H9 (cell line): ENCODE measurements at regions not wholly inside any gene's neighbourhood (a gene's known extent, or its start where the extent isn't known, plus 50 kb on each side); places are given as distances from the start of the nearest gene placed in this dataset.

Experiments used
- DNase-seq: peaks from one replicate; pipeline ENCODE4 v3.0.0-alpha.2; 2017
- H2AFZ ChIP-seq: one replicate; pipeline ENCODE4 v1.6.1; 2013; ENCODE audit warnings: mild to moderate bottlenecking, low read length, control low read depth, moderate library complexity
- H2AK5ac ChIP-seq: 2 replicates; pipeline ENCODE4 v1.6.1; 2013; ENCODE audit warnings: low read length, control low read depth, mixed read lengths; ENCODE audit not compliant: insufficient read length
- H2BK120ac ChIP-seq: one replicate; pipeline ENCODE4 v1.6.1; 2013; ENCODE audit warnings: low read depth, mild to moderate bottlenecking, low read length, control low read depth, inconsistent platforms; ENCODE audit not compliant: poor library complexity, severe bottlenecking
- H2BK12ac ChIP-seq: 2 replicates; pipeline ENCODE4 v1.6.1; 2013; ENCODE audit warnings: low read length, control low read depth, mixed read lengths, low read depth; ENCODE audit not compliant: insufficient read length
- H2BK15ac ChIP-seq: 2 replicates; pipeline ENCODE4 v1.6.1; 2013; ENCODE audit warnings: low read depth, low read length, control low read depth
- H2BK20ac ChIP-seq: one replicate; pipeline ENCODE4 v1.6.1; 2013; ENCODE audit warnings: low read depth, mild to moderate bottlenecking, low read length, control low read depth, inconsistent platforms; ENCODE audit not compliant: poor library complexity, severe bottlenecking
- H2BK5ac ChIP-seq: 2 replicates; pipeline ENCODE4 v1.6.1; 2013; ENCODE audit warnings: low read length, control low read depth, mixed read lengths; ENCODE audit not compliant: insufficient read length
- H3K14ac ChIP-seq: 2 replicates; pipeline ENCODE4 v1.6.1; 2013; ENCODE audit warnings: low read length, control low read depth; ENCODE audit not compliant: insufficient read depth
- H3K18ac ChIP-seq: 2 replicates; pipeline ENCODE4 v1.6.1; 2013; ENCODE audit warnings: low read depth, mild to moderate bottlenecking, mixed read lengths, low read length, control low read depth; ENCODE audit not compliant: insufficient read length
- H3K23ac ChIP-seq: 2 replicates; pipeline ENCODE4 v1.6.1; 2013; ENCODE audit warnings: low read length, control low read depth, mixed read lengths, low read depth; ENCODE audit not compliant: insufficient read length
- H3K23me2 ChIP-seq: 2 replicates; pipeline ENCODE4 v1.6.1; 2013; ENCODE audit warnings: low read depth, mild to moderate bottlenecking, mixed read lengths, low read length, control low read depth; ENCODE audit not compliant: insufficient read length, poor library complexity, severe bottlenecking
- H3K27ac ChIP-seq: 2 replicates; pipeline ENCODE4 v1.5.1; 2013; ENCODE audit warnings: low read length, control low read depth, mixed read lengths, low read depth; ENCODE audit not compliant: insufficient read length
- H3K27me3 ChIP-seq: 2 replicates; pipeline ENCODE4 v1.6.1; 2013; ENCODE audit warnings: low read length, control low read depth, inconsistent platforms; ENCODE audit not compliant: insufficient read depth
- H3K4ac ChIP-seq: 2 replicates; pipeline ENCODE4 v1.6.1; 2013; ENCODE audit warnings: low read depth, mild to moderate bottlenecking, control low read depth, inconsistent platforms, low read length, moderate library complexity
- H3K4me1 ChIP-seq: 2 replicates; pipeline ENCODE4 v1.6.1; 2013; ENCODE audit warnings: low read length, control low read depth, inconsistent platforms; ENCODE audit not compliant: insufficient read depth
- H3K4me2 ChIP-seq: 2 replicates; pipeline ENCODE4 v1.6.1; 2013; ENCODE audit warnings: low read length, control low read depth, mixed read lengths; ENCODE audit not compliant: insufficient read length, insufficient read depth
- H3K56ac ChIP-seq: 2 replicates; pipeline ENCODE4 v1.6.1; 2013; ENCODE audit warnings: low read depth, mild to moderate bottlenecking, mixed read lengths, low read length, control low read depth; ENCODE audit not compliant: insufficient read length
- H3K79me1 ChIP-seq: 2 replicates; pipeline ENCODE4 v1.6.1; 2013; ENCODE audit warnings: low read depth, mild to moderate bottlenecking, moderate library complexity, low read length, control low read depth, inconsistent platforms; ENCODE audit not compliant: insufficient read depth, poor library complexity, severe bottlenecking
- H3K79me2 ChIP-seq: 2 replicates; pipeline ENCODE4 v1.6.1; 2013; ENCODE audit warnings: low read length, control low read depth, inconsistent platforms; ENCODE audit not compliant: insufficient read depth
- H3K9ac ChIP-seq: 2 replicates; pipeline ENCODE4 v1.6.1; 2013; ENCODE audit warnings: low read length, control low read depth, mixed read lengths; ENCODE audit not compliant: insufficient read length; ENCODE audit errors: extremely low read depth
- H3K9me3 ChIP-seq: one replicate; pipeline ENCODE4 v1.6.1; 2013; ENCODE audit warnings: low read depth, low read length, inconsistent platforms; ENCODE audit not compliant: control insufficient read depth
- H3T11ph ChIP-seq: one replicate; pipeline ENCODE4 v1.6.1; 2013; ENCODE audit warnings: mild to moderate bottlenecking, low read length, control low read depth, inconsistent platforms
- H4K20me1 ChIP-seq: one replicate; pipeline ENCODE4 v1.6.1; 2013; ENCODE audit not compliant: control insufficient read depth, insufficient read length, insufficient read depth
- H4K5ac ChIP-seq: 2 replicates; pipeline ENCODE4 v1.6.1; 2013; ENCODE audit warnings: low read depth, mild to moderate bottlenecking, mixed read lengths, low read length, control low read depth; ENCODE audit not compliant: insufficient read length
- H4K8ac ChIP-seq: replicated peaks from 2 replicates; pipeline ENCODE4 v1.6.1; 2013; ENCODE audit warnings: low read length, control low read depth, mixed read lengths, low read depth; ENCODE audit not compliant: insufficient read length
- H4K91ac ChIP-seq: 2 replicates; pipeline ENCODE4 v1.6.1; 2013; ENCODE audit warnings: low read depth, mild to moderate bottlenecking, moderate library complexity, mixed read lengths, low read length, control low read depth; ENCODE audit not compliant: insufficient read length
- H3K27ac Mint-ChIP-seq, 3 experiments: 2 replicates in 2 of 3; 3 replicates in 1 of 3; pipeline ENCODE4 v1.8.0; 2020 to 2021; ENCODE audit warnings: mixed read lengths in 3 of 3, mild to moderate bottlenecking in 1 of 3, moderate library complexity in 1 of 3
- H3K27me3 Mint-ChIP-seq: 2 replicates; pipeline ENCODE4 v1.8.0; 2021; ENCODE audit warnings: low read depth, mild to moderate bottlenecking, moderate library complexity, mixed read lengths
- H3K36me3 Mint-ChIP-seq, 3 experiments: 2 replicates in 2 of 3; 3 replicates in 1 of 3; pipeline ENCODE4 v1.8.0; 2020 to 2021; ENCODE audit warnings: low read depth in 3 of 3, mixed read lengths in 3 of 3; ENCODE audit not compliant: insufficient read depth in 1 of 3
- H3K4me1 Mint-ChIP-seq, 2 experiments: 2 replicates each; pipeline ENCODE4 v1.8.0; 2020; ENCODE audit warnings: mixed read lengths in 2 of 2
- H3K4me3 Mint-ChIP-seq, 2 experiments: 2 replicates in 1 of 2; 3 replicates in 1 of 2; pipeline ENCODE4 v1.8.0; 2020 to 2021; ENCODE audit warnings: mild to moderate bottlenecking in 2 of 2, mixed read lengths in 2 of 2, moderate library complexity in 1 of 2
- H3K9me3 Mint-ChIP-seq, 2 experiments: 2 replicates in 1 of 2; 3 replicates in 1 of 2; pipeline ENCODE4 v1.8.0; 2020; ENCODE audit warnings: mild to moderate bottlenecking in 2 of 2, mixed read lengths in 2 of 2, moderate library complexity in 1 of 2
- CTCF ChIP-seq: fragments of 200-600 bp; sonication (generic); conservative IDR thresholded peaks from 3 replicates; pipeline ENCODE4 v1.8.0; 2021; ENCODE audit warnings: antibody characterized with exemption, mild to moderate bottlenecking
- WGBS: extraction: QIAGEN DNeasy Blood & Tissue Kit; methylation state at CpG from one replicate; pipeline ENCODE4 v1.1.7; 2013; ENCODE audit warnings: missing lambda C conversion rate, low lambda C conversion rate, mixed read lengths; ENCODE audit not compliant: insufficient read length; ENCODE audit errors: extremely low coverage; 5-methylcytosine and 5-hydroxymethylcytosine counted together

GRCh38 chr12:131368668-131369071 lies 342.2 kb upstream of the SFSWAP start:
- Histone ChIP-seq H3K23me2 (no peaks in the 10 kb centered on the region), H3K79me2 (no peaks in the 10 kb centered on the region)

More at GRCh38 chr12:131368668-131369071, 342.2 kb upstream of the SFSWAP start:
- Histone ChIP-seq H3K79me1 (no peaks in the 10 kb centered on the region), H3K56ac (no peak overlapping the region), H3K9me3 (no peaks in the 10 kb centered on the region), H3K9ac (no peak overlapping the region), H3K18ac (no peak overlapping the region), H2BK20ac (no peak overlapping the region), H2BK5ac (no peak overlapping the region), H2AFZ (no peak overlapping the region), H3K4me2 (no peak overlapping the region), H2BK15ac (no peak overlapping the region), H3K4me1 (no peaks in the 10 kb centered on the region), H4K20me1 (no peaks in the 10 kb centered on the region), H3T11ph (no peak overlapping the region), H4K91ac (no peak overlapping the region), H2BK12ac (no peak overlapping the region), H2AK5ac (no peak overlapping the region), H3K27me3 (no peaks in the 10 kb centered on the region), H3K23ac (no peak overlapping the region), H3K14ac (no peak overlapping the region), H3K27ac (no peak overlapping the region), H4K8ac (no peak overlapping the region), H3K4ac (no peak overlapping the region), H4K5ac (no peak overlapping the region), H2BK120ac (no peak overlapping the region)
- no peak for TF ChIP-seq CTCF
- Mint-ChIP-seq H3K36me3 (no peaks in the 10 kb centered on the region), H3K4me3 (no peak overlapping the region), H3K27me3 (peaks cover 2% of the 10 kb centered on the region), H3K4me1 (peaks cover 2 to 5% of the 10 kb centered on the region in 2 experiments), H3K9me3 (peaks cover 0 to 4% of the 10 kb centered on the region in 2 experiments; a peak in 2 of 5 replicates), H3K27ac (no peak overlapping the region; a peak in 1 of 7 replicates)
- DNase-seq = no peak
- no CpG with 5 or more reads among the region's 5 CpGs for WGBS
